Activated T-helper 2 cell treated with anti-CD3 and anti-CD28 coated beads, Interferon-gamma antibody, Interleukin-2, Interleukin-4, amounts not matched to agents 10 μg/mL and 5 μg/mL and 100 μg/mL, durations not matched to agents 14 hours and 24 hours and 36 hours (primary cell): ENCODE measurements at regions not wholly inside any gene's neighbourhood (a gene's known extent, or its start where the extent isn't known, plus 50 kb on each side); places are given as distances from the start of the nearest gene placed in this dataset.
"Not testable (repeated sequence)": the region's sequence is repeated elsewhere in the genome, so short reads cannot be mapped to it uniquely, and the experiment has no call there.

Source experiments
- DNase-seq: peaks from one replicate; pipeline ENCODE4 v3.0.0; 2021; ENCODE audit warnings: low spot score
- H3K27ac Mint-ChIP-seq: one replicate; pipeline ENCODE4 v1.8.0; 2021; ENCODE audit warnings: mixed read lengths
- H3K27me3 Mint-ChIP-seq: one replicate; pipeline ENCODE4 v1.8.0; 2021; ENCODE audit warnings: low read depth, mixed read lengths
- H3K36me3 Mint-ChIP-seq: one replicate; pipeline ENCODE4 v1.8.0; 2021; ENCODE audit warnings: low read depth, mixed read lengths
- H3K4me1 Mint-ChIP-seq: one replicate; pipeline ENCODE4 v1.8.0; 2021; ENCODE audit warnings: low read depth, mixed read lengths
- H3K4me3 Mint-ChIP-seq: one replicate; pipeline ENCODE4 v1.8.0; 2021; ENCODE audit warnings: low read depth, mild to moderate bottlenecking, moderate library complexity, mixed read lengths
- H3K9me3 Mint-ChIP-seq: one replicate; pipeline ENCODE4 v1.8.0; 2021; ENCODE audit warnings: mixed read lengths
- intact Hi-C: fragments of 100-400 bp; cut with micrococcal nuclease; formaldehyde crosslinking; loops from one replicate; pipeline ENCODE4 v1.15.1; 2023

DNA sequence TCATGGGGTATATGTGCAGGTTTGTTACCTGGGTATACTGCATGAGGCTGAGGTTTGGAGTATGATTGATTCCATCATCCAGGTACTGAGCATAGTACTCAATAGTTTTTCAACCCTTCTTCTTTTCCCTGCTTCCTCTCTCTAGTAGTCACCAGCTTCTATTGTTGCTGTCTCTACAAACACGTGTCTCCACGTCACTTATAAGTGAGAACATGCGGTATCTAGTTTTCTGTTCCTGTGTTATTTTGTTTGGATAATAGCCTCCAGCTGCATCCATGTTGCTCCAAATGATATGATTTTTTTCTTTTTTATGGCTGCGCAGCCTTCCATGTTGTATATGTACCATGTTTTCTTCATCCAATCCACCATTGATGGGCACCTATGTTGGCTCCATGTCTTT lies 214.8 kb upstream of the TFPI start:
- Mint-ChIP-seq H3K36me3 (no peaks in the 10 kb centered on the region), H3K9me3 (no peaks in the 10 kb centered on the region), H3K4me3 (no peak overlapping the region), H3K27me3 (no peaks in the 10 kb centered on the region), H3K27ac (no peak overlapping the region), H3K4me1 (no peaks in the 10 kb centered on the region)
- intact Hi-C loops: no loop called here
- no peak for DNase-seq

DNA sequence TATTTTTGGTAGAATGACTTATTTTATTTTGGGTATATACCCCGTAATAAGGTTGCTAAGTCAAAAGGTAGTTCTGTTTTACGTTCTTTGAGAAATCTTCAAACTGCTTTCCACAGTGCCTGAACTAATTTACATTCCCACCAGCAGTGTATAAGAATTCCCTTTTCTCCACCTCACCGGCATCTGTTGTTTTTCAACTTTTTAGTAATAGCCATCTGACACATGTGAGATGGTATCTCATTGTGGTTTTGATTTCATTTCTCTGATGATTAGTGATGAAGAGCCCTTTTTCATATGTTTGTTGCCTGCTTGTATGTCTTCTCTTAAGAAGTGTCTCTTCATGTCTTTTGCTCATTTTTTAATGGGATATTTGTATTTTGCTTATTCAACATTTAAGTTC lies 215.2 kb upstream of the TFPI start:
- Mint-ChIP-seq H3K9me3 (no peaks in the 10 kb centered on the region), H3K27me3 (no peaks in the 10 kb centered on the region), H3K4me3 (no peak overlapping the region), H3K36me3 (no peaks in the 10 kb centered on the region), H3K27ac (no peak overlapping the region), H3K4me1 (peaks cover 4% of the 10 kb centered on the region)
- intact Hi-C loops: no loop called here
- DNase-seq: no peak

DNA sequence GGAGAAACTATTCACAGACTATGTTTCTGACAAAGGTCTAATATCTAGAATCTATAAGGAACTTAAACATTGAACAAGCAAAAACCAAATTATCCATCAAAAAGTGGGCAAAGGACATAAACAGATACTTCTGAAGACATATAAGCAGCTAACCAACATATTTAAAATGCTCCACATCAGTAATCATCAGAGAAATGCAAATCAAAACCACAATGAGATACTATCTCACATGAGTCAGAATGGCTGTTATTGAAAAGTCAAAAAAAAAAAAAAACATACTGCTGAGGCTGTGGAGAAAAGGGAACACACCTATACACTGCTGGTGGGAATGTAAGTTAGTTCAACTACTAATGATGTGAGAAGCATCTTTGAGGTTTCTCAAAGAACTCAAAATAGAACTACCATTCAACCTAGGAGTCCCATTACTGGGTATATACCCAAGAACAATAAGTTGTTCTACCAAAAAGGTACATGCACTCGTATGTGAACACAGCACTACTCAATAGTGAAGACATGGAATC lies 220.4 kb upstream of the TFPI start:
- H3K36me3 Mint-ChIP-seq: no peaks in the 10 kb centered on the region
- intact Hi-C loops: no loop called here
- H3K4me1 Mint-ChIP-seq: peaks cover 11% of the 10 kb centered on the region
- H3K4me3 Mint-ChIP-seq: no peak overlapping the region
- DNase-seq: no peak
- H3K27me3 Mint-ChIP-seq: peaks cover 3% of the 10 kb centered on the region
- no peaks in the 10 kb centered on the region for H3K9me3 Mint-ChIP-seq
- no peak overlapping the region for H3K27ac Mint-ChIP-seq

DNA sequence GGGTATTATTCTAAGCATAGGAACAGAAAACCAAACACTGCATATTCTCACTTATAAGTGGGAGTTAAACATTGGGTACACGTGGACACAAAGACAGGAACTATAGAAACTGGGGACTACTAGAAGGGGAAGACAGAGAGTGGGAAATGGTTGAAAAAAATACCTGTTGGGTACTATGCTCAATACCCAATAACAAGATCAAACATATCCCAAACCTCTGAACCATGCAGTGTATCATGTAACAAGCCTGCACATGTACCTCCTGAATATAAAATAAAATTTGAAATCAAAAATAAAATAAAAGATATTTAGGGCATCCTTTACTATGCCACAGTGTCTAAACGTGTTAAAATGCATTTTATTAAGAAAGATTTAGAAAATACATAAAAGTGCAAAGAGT lies 221.0 kb upstream of the TFPI start:
- Mint-ChIP-seq H3K36me3 (no peaks in the 10 kb centered on the region), H3K9me3 (no peaks in the 10 kb centered on the region), H3K27ac (no peak overlapping the region), H3K4me3 (no peak overlapping the region), H3K27me3 (peaks cover 3% of the 10 kb centered on the region), H3K4me1 (peaks cover 11% of the 10 kb centered on the region)
- DNase-seq: no peak
- intact Hi-C loops: no loop called here

DNA sequence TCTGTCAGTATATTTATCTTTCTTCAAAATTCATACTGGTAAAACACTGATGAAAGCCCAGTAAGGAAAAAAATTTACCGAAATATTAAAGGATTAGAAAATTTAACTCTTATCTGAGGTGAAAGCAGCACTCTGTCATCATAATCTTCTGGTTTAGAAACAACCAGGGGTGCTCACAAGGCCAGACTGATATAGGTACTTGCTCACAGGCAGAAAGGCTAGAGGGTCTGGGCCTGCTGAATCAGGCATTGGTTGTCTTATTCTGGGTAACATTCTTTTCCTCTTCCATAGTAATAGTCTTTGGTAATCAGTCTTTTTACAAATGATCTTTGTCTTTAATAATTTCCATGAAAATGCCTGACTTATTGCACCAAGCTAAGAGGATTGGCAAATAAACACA lies 221.4 kb upstream of the TFPI start:
- H3K9me3 Mint-ChIP-seq: no peaks in the 10 kb centered on the region
- H3K27ac Mint-ChIP-seq: no peak overlapping the region
- peaks cover 11% of the 10 kb centered on the region for H3K4me1 Mint-ChIP-seq
- no peak overlapping the region for H3K4me3 Mint-ChIP-seq
- no peak for DNase-seq
- H3K27me3 Mint-ChIP-seq: peaks cover 3% of the 10 kb centered on the region
- no peaks in the 10 kb centered on the region for H3K36me3 Mint-ChIP-seq
- intact Hi-C loops: no loop called here

DNA sequence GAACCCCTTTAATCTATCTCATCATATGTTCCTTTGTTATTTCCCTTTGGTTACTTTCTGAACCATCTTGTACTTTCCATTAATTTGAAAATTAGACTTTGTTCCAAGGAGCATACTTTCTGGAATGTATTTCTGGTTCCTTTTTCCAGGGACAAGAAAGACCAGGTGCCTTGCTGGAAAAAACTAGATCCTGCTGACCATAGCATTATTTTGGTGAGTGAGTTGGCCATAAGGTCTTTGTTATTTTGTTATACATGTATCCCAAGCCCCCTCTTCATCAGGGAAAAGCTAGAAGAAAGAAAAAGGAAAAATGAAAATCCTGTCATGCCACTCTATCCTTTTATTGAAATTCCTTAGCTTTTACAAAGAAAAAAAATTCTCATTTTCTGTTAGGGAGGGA lies 228.1 kb upstream of the TFPI start:
- no peaks in the 10 kb centered on the region for H3K9me3 Mint-ChIP-seq
- intact Hi-C loops: no loop called here
- H3K27ac Mint-ChIP-seq: no peak overlapping the region
- peaks cover 3% of the 10 kb centered on the region for H3K27me3 Mint-ChIP-seq
- H3K4me3 Mint-ChIP-seq: no peak overlapping the region
- H3K4me1 Mint-ChIP-seq: no peaks in the 10 kb centered on the region
- no peak for DNase-seq
- H3K36me3 Mint-ChIP-seq: no peaks in the 10 kb centered on the region

DNA sequence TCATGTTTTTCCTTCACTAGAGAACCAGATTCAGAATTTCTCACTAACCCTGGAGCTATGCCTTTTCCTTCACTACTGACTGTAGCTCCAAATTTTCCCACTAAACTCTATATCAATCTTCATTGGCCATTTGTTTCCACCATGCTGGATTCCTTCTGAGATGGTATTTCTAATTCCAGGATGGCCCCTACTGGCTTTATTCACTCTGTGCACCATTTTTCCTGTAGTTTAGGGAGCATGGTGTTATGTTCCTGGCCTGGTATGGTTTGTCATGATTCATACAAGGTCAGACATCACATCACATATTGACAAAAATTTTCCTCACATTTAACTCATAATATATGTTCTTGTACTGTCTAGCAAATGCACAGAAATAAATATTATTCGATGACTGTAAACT lies 229.2 kb upstream of the TFPI start:
- Mint-ChIP-seq H3K27me3 (peaks cover 3% of the 10 kb centered on the region), H3K9me3 (no peaks in the 10 kb centered on the region), H3K36me3 (no peaks in the 10 kb centered on the region), H3K27ac (no peak overlapping the region), H3K4me1 (no peaks in the 10 kb centered on the region), H3K4me3 (no peak overlapping the region)
- intact Hi-C loops: no loop called here
- DNase-seq: no peak

DNA sequence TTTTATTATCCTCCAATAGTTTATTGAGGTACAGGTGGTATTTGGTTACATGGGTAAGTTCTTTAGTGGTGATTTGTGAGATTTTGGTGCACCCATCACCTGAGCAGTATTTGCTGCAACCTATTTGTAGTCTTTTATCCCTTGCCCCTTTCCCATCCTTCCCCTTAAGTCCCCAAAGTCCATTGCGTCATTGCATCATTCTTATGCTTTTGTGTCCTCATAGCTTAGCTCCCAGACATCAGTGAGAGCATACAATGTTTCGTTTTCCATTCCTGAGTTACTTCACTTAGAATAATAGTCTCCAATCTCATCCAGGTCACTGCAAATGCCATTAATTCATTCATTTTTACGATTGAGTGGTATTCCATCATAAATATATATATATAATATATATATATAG lies 229.9 kb upstream of the TFPI start:
- intact Hi-C loops, H3K27ac Mint-ChIP-seq, H3K4me1 Mint-ChIP-seq, H3K27me3 Mint-ChIP-seq, DNase-seq, H3K4me3 Mint-ChIP-seq, H3K36me3 Mint-ChIP-seq, H3K9me3 Mint-ChIP-seq: not testable (repeated sequence)

DNA sequence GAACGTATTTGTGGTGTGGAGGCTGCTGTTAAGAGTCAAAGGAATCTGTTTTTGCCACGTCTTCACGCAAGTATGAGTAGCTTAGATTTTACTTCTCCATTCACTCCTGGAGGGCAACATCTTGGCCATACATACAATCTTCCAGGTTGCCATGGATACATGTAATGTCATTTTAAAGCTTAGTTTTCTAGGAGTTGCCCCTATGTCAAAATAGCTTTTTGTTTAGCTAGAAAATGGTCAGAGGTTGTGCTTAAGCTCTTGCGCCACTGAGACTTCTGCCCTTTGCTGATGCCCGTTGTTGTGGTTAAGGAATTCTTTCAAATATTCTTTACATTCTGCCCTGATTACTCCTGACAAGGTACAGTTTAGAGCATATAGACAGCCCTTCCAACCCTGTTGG lies 245.4 kb upstream of the TFPI start:
- Mint-ChIP-seq H3K4me1 (no peaks in the 10 kb centered on the region), H3K27me3 (no peaks in the 10 kb centered on the region), H3K4me3 (no peak overlapping the region), H3K9me3 (no peaks in the 10 kb centered on the region), H3K36me3 (no peaks in the 10 kb centered on the region), H3K27ac (no peak overlapping the region)
- no peak for DNase-seq
- intact Hi-C loops: no loop called here

DNA sequence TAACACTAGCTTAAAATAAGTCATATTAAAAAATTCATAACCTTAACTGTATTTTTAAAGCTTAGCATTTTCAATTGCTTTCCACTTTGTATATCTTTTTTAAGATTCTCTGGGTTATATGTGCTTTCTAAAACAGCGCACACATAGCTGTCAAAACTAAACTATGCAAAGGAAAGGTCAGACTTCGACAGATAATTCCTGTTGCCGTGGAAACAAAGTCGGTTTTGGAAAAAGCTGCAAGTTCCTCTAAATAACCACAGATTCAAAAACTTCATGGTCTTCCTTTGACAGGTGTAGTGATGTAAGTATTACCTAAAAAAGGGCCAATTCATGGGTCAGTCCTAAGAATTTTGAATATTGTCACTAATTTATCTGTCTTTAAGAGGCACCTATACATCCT lies 249.6 kb upstream of the TFPI start:
- Mint-ChIP-seq H3K4me1 (no peaks in the 10 kb centered on the region), H3K36me3 (no peaks in the 10 kb centered on the region), H3K27me3 (no peaks in the 10 kb centered on the region), H3K9me3 (peaks cover under 1% of the 10 kb centered on the region), H3K27ac (no peak overlapping the region), H3K4me3 (no peak overlapping the region)
- no peak for DNase-seq
- intact Hi-C loops: no loop called here

DNA sequence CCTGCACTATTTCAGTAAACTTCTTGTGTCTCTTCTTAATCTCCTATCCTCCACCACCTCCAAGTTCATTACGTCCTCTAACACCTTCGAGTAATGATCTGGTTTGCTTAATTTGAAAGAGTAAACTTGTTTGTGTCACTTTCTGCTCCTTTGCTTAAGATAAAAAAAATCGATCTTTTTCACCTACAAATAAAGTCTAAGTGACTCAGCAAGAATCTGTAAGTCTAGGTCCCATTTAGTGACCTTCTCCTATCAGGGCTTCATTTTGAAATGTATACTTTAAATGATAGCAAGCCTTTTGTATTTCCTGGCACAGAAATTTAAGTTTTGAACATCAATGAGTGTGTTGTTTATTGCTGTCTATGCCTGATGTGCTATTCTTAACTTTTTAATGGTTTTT lies 260.9 kb upstream of the TFPI start:
- no peak for DNase-seq
- Mint-ChIP-seq H3K4me3 (no peak overlapping the region), H3K27me3 (no peaks in the 10 kb centered on the region), H3K9me3 (no peaks in the 10 kb centered on the region), H3K27ac (no peak overlapping the region), H3K36me3 (no peaks in the 10 kb centered on the region), H3K4me1 (no peaks in the 10 kb centered on the region)
- intact Hi-C loops: no loop called here

DNA sequence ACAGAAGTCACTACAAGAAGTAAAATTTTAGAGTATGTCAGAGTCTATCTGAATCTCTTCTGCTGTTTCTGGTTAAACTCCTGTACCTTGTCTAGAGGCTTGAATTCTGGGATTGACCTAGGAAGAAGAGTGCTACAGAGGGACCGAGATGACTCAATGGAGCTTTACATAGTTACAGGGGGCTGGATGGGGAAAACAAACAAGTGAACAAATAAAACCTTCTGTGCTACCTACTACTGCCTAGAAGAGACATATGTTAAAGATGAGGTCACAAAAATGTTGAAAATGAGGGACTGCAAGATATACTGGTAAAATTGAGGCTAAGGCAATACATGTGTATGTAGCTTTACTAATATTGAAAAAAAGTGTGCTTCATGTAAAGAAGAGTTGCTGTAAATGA lies 265.4 kb upstream of the TFPI start:
- Mint-ChIP-seq H3K4me3 (no peak overlapping the region), H3K27me3 (no peaks in the 10 kb centered on the region), H3K27ac (no peak overlapping the region), H3K9me3 (no peaks in the 10 kb centered on the region), H3K36me3 (no peaks in the 10 kb centered on the region), H3K4me1 (no peaks in the 10 kb centered on the region)
- intact Hi-C loops: no loop called here
- no peak for DNase-seq

DNA sequence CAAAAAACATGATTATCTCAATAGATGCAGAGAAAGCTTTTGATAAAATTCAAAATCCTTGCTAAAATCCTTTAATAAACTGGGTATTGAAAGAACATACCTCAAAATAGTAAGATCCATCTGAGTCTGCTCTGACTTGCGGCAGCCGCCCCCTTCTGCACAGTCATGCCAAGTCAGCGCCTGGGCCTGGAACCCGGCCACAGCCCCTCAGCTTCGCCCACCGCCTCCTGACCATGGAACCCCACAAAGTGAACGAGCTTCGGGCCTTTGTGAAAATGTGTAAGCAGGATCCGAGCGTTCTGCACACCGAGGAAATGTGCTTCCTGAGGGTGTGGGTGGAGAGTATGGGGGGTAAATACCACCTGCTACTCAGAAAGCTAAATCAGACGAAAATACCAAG lies 270.9 kb upstream of the TFPI start:
- intact Hi-C loops: no loop called here
- no peaks in the 10 kb centered on the region for H3K27me3 Mint-ChIP-seq
- no peak overlapping the region for H3K27ac Mint-ChIP-seq
- DNase-seq: no peak
- no peak overlapping the region for H3K4me3 Mint-ChIP-seq
- no peaks in the 10 kb centered on the region for H3K9me3 Mint-ChIP-seq
- no peaks in the 10 kb centered on the region for H3K36me3 Mint-ChIP-seq
- no peaks in the 10 kb centered on the region for H3K4me1 Mint-ChIP-seq

DNA sequence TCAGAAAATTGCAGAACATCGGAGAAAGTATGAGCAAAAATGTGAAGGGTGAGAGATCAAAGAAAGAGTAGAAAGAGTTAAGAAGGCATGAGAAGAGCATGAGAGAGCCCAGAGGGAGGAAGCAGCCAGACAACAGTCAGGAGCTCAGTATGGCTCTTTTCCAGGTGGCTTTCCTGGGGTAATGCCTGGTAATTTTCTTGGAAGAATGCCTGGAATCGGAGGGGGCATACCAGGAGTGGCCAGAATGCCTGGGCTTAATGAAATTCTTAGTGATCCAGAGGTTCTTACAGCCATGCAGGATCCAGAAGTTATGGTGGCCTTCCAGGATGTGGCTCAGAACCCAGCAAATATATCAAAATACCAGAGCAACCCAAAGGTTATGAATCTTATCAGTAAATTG lies 271.8 kb upstream of the TFPI start:
- no peaks in the 10 kb centered on the region for H3K27me3 Mint-ChIP-seq
- H3K9me3 Mint-ChIP-seq: no peaks in the 10 kb centered on the region
- no peaks in the 10 kb centered on the region for H3K4me1 Mint-ChIP-seq
- intact Hi-C loops: no loop called here
- H3K36me3 Mint-ChIP-seq: no peaks in the 10 kb centered on the region
- no peak for DNase-seq
- no peak overlapping the region for H3K27ac Mint-ChIP-seq
- no peak overlapping the region for H3K4me3 Mint-ChIP-seq
